GM23338 (cell line): ENCODE measurements at regions not wholly inside any gene's neighbourhood (a gene's known extent, or its start where the extent isn't known, plus 50 kb on each side); places are given as distances from the start of the nearest gene placed in this dataset.

Experiments
- ATAC-seq: fragments of 200-7000 bp; cut with Tn5 transposase; 3 replicates; pipeline ENCODE4 v1.9.1; 2020
- DNase-seq: peaks from one replicate; pipeline ENCODE4 v3.0.0-alpha.2; 2015; ENCODE audit warnings: low spot score
- H2AFZ ChIP-seq: fragments of 200-600 bp; sonication (generic); 2 replicates; pipeline ENCODE4 v1.8.0; 2016; ENCODE audit warnings: antibody characterized with exemption, mild to moderate bottlenecking, moderate library complexity
- H3F3A ChIP-seq: fragments of 200-600 bp; sonication (generic); replicated peaks from 2 replicates; pipeline ENCODE4 v1.8.0; 2017; ENCODE audit warnings: antibody characterized with exemption, mixed run types, low read depth
- H3K27ac ChIP-seq: fragments of 200-600 bp; sonication (generic); 2 replicates; pipeline ENCODE4 v1.6.1; 2016; ENCODE audit warnings: low read depth
- H3K27me3 ChIP-seq: fragments of 200-600 bp; sonication (generic); 2 replicates; pipeline ENCODE4 v1.8.0; 2016; ENCODE audit warnings: mild to moderate bottlenecking, mixed run types, moderate library complexity; ENCODE audit not compliant: insufficient read depth
- H3K36me3 ChIP-seq: fragments of 200-600 bp; sonication (generic); 2 replicates; pipeline ENCODE4 v1.8.0; 2016; ENCODE audit warnings: mild to moderate bottlenecking; ENCODE audit not compliant: insufficient read depth
- H3K4me1 ChIP-seq: fragments of 200-600 bp; sonication (generic); 2 replicates; pipeline ENCODE4 v1.8.0; 2016; ENCODE audit warnings: mild to moderate bottlenecking, moderate library complexity; ENCODE audit not compliant: insufficient read depth
- H3K4me2 ChIP-seq: fragments of 200-600 bp; sonication (generic); 2 replicates; pipeline ENCODE4 v1.7.1; 2017; ENCODE audit warnings: mixed run types
- H3K4me3 ChIP-seq: fragments of 200-600 bp; sonication (generic); 2 replicates; pipeline ENCODE4 v1.6.1; 2016; ENCODE audit warnings: mixed run types
- H3K79me2 ChIP-seq: fragments of 200-600 bp; sonication (generic); replicated peaks from 2 replicates; pipeline ENCODE4 v1.8.0; 2017; ENCODE audit warnings: mild to moderate bottlenecking; ENCODE audit not compliant: insufficient read depth
- H3K9me2 ChIP-seq: fragments of 200-600 bp; sonication (generic); 2 replicates; pipeline ENCODE4 v1.8.0; 2017; ENCODE audit not compliant: insufficient read depth
- H4K20me1 ChIP-seq: fragments of 200-600 bp; sonication (generic); replicated peaks from 2 replicates; pipeline ENCODE4 v1.8.0; 2017; ENCODE audit warnings: mild to moderate bottlenecking; ENCODE audit not compliant: insufficient read depth
- H3K27ac Mint-ChIP-seq: 2 replicates; pipeline ENCODE4 v1.8.0; 2020; ENCODE audit warnings: inconsistent platforms, mild to moderate bottlenecking, moderate library complexity, mixed read lengths
- H3K27me3 Mint-ChIP-seq: 3 replicates; pipeline ENCODE4 v1.8.0; 2022; ENCODE audit warnings: low read depth, mild to moderate bottlenecking, moderate library complexity, mixed read lengths, inconsistent platforms; ENCODE audit not compliant: insufficient read depth, poor library complexity
- H3K36me3 Mint-ChIP-seq: 3 replicates; pipeline ENCODE4 v1.8.0; 2021; ENCODE audit warnings: low read depth, mild to moderate bottlenecking, inconsistent platforms, moderate library complexity, mixed read lengths
- H3K4me1 Mint-ChIP-seq: 3 replicates; pipeline ENCODE4 v1.8.0; 2020; ENCODE audit warnings: mild to moderate bottlenecking, inconsistent platforms, mixed read lengths
- H3K4me3 Mint-ChIP-seq: 3 replicates; pipeline ENCODE4 v1.8.0; 2021; ENCODE audit warnings: moderate library complexity, mild to moderate bottlenecking, inconsistent platforms, mixed read lengths
- H3K9me3 Mint-ChIP-seq: 3 replicates; pipeline ENCODE4 v1.8.0; 2020; ENCODE audit warnings: moderate library complexity, mild to moderate bottlenecking, inconsistent platforms, mixed read lengths
- CREB1 ChIP-seq: fragments of 250-450 bp; sonication (Bioruptor Pico); IDR thresholded peaks from 2 replicates; pipeline ENCODE4 v1.5.0; 2020; ENCODE audit warnings: low read depth, mild to moderate bottlenecking, moderate library complexity
- EZH2 ChIP-seq: fragments of 200-600 bp; sonication (generic); IDR thresholded peaks from one replicate; pipeline ENCODE4 v1.8.0; 2017; ENCODE audit warnings: antibody characterized with exemption, mild to moderate bottlenecking, low read depth; ENCODE audit not compliant: unreplicated experiment
- EZH2phosphoT487 ChIP-seq: fragments of 200-600 bp; sonication (generic); IDR thresholded peaks from one replicate; pipeline ENCODE4 v1.8.1; 2018; ENCODE audit warnings: antibody characterized with exemption; ENCODE audit not compliant: unreplicated experiment
- NANOG ChIP-seq: IDR thresholded peaks from 2 replicates; pipeline ENCODE4 v1.6.1; 2016; ENCODE audit warnings: antibody characterized with exemption, borderline replicate concordance
- POLR2AphosphoS5 ChIP-seq: IDR thresholded peaks from 2 replicates; pipeline ENCODE4 v1.6.1; 2016; ENCODE audit warnings: antibody characterized with exemption, low read depth
- REST ChIP-seq: IDR thresholded peaks from one replicate; pipeline ENCODE4 v1.6.1; 2018; ENCODE audit warnings: antibody characterized with exemption; ENCODE audit not compliant: unreplicated experiment
- ZNF114 ChIP-seq: fragments of 250-450 bp; sonication (Bioruptor Pico); IDR thresholded peaks from 2 replicates; pipeline ENCODE4 v1.5.0; 2020; ENCODE audit warnings: mild to moderate bottlenecking, moderate library complexity
- ZNF331 ChIP-seq: fragments of 250-450 bp; sonication (Bioruptor Pico); IDR thresholded peaks from 2 replicates; pipeline ENCODE4 v1.5.0; 2020; ENCODE audit warnings: low read depth, mild to moderate bottlenecking, moderate library complexity
- ZNF462 ChIP-seq: fragments of 250-450 bp; sonication (Bioruptor Pico); IDR thresholded peaks from 2 replicates; pipeline ENCODE4 v1.5.0; 2020; ENCODE audit warnings: mild to moderate bottlenecking, moderate library complexity

GRCh38 chr3:186466391-186466974 is 77.7 kb downstream of the CRYGS start:
- H3K4me2 ChIP-seq, result no peak overlapping the region
- Mint-ChIP-seq H3K9me3 (no peaks in the 10 kb centered on the region), H3K4me3 (no peak overlapping the region), H3K27ac (no peak overlapping the region), H3K4me1 (no peaks in the 10 kb centered on the region), H3K36me3 (no peaks in the 10 kb centered on the region), H3K27me3 (no peaks in the 10 kb centered on the region)
- H3K36me3 ChIP-seq, result no peaks in the 10 kb centered on the region
- H3K27me3 ChIP-seq, result no peaks in the 10 kb centered on the region
- no peak for TF ChIP-seq ZNF462 (CRISPR knock-in tag)
- no peak for TF ChIP-seq EZH2phosphoT487
- TF ChIP-seq POLR2AphosphoS5, result no peak
- TF ChIP-seq CREB1 (CRISPR knock-in tag), result no peak
- no peak for TF ChIP-seq ZNF114 (CRISPR knock-in tag)
- TF ChIP-seq EZH2, result no peak
- TF ChIP-seq ZNF331 (CRISPR knock-in tag), result no peak
- TF ChIP-seq REST, result no peak
- no peak for TF ChIP-seq NANOG
- no peak overlapping the region for H3K4me3 ChIP-seq
- no peak for DNase-seq
- 0 out of 2 replicates have a peak, but pooled peaks cover 4% of the 10 kb centered on the region for H3K9me2 ChIP-seq
- no peaks in the 10 kb centered on the region for H3F3A ChIP-seq
- H2AFZ ChIP-seq, result no peak overlapping the region
- no peaks in the 10 kb centered on the region for H3K79me2 ChIP-seq
- no peaks in the 10 kb centered on the region for H4K20me1 ChIP-seq
- H3K27ac ChIP-seq, result no peak overlapping the region
- no peaks in the 10 kb centered on the region for H3K4me1 ChIP-seq
- ATAC-seq, result no peak
